SH-SY5Y (cell line): ENCODE measurements at regions not wholly inside any gene's neighbourhood (a gene's known extent, or its start where the extent isn't known, plus 50 kb on each side); places are given as distances from the start of the nearest gene placed in this dataset.

ENCODE experiments used
- GATA2 ChIP-seq: IDR thresholded peaks from 2 replicates; pipeline ENCODE4 v1.6.1; 2011; ENCODE audit warnings: mild to moderate bottlenecking, low read depth, low read length
- GATA3 ChIP-seq: IDR thresholded peaks from 2 replicates; pipeline ENCODE4 v1.6.1; 2011; ENCODE audit warnings: low read depth, mild to moderate bottlenecking, low read length, moderate library complexity

DNA sequence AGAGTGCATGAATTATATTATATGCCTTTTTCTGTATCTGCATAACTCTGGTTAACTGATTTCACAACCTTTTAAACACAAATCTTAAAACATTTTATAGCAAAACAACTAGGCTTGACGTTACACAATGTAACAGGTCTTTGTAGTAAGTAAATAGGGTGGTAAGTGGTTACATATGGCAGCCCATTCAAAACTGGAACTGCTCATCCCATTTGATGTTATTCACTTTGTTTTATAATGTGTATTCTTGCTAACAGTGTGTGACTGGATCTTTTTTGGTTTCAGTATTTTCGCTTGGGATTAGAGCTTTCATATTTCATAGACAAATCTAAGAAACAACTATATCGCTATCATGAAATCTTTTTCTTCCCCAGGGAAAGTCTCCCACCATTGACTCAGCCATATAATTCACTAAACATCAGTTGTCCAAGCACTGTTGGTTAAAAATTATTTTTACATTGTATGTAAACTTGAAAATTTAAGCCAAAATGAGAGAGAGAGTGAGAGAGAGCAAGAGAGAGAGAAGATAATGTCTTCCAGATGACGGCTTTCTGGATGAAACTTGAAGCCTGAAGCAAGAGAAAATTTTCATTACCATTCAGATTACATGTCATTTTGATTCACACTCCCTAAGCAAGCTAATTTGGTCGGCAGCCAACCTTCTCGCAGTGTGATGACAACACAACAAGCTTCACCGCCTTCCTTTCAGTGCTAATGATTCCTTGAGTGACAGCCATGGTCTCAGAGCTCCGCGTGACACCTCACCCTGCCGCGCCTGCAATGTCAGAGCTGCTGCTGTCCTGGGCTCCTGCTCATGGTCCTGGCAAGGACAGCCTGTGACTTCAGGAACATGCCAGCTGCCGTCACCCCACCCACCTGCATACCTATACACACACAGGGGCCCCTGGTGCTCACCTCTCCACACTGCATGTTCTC is 946.9 kb upstream of the SOX11 start:
- no peak for TF ChIP-seq GATA2
- TF ChIP-seq GATA3, result no peak

DNA sequence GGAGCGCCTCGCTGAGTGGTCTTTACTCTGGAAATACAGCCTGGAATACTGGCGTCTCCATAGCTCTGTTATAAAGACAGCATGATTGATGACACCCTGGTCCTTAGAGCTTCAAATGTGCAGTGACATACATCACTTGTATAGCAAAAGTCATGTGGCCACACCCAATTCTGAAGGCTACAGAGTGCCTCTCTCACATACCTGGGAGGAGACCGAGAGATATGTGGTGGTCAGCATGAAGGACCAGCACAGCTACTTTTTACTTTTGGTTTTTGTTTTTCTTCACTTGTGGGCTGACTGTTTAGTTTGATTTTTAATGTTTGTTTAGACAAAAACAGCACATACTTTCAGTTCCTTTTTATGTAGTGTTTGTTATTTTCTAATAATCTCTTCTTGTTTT is 938.5 kb upstream of the SOX11 start:
- TF ChIP-seq GATA3 (no peak), GATA2 (no peak)

DNA sequence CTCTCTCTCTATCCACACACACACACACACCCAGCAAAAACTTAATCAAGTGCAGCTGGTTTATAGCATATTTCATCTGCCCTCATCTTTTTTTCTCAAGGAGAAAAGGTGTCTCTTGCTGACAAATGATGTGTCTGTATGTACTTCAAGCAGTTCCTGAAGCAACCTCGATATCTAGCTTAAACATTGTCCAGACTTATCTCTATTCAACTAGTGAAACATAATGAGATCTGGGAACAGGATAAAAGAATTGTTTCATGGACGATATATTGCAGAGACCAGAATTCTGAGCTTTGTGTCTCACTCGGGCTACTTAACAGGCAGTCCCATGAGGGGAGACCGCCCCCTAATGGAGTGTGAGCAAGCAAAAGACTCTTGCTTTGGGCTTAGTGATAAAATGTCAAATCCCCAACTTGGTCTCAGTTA is 929.2 kb upstream of the SOX11 start:
- TF ChIP-seq GATA2, result peak; percentile 85
- TF ChIP-seq GATA3, result peak; percentile 82

DNA sequence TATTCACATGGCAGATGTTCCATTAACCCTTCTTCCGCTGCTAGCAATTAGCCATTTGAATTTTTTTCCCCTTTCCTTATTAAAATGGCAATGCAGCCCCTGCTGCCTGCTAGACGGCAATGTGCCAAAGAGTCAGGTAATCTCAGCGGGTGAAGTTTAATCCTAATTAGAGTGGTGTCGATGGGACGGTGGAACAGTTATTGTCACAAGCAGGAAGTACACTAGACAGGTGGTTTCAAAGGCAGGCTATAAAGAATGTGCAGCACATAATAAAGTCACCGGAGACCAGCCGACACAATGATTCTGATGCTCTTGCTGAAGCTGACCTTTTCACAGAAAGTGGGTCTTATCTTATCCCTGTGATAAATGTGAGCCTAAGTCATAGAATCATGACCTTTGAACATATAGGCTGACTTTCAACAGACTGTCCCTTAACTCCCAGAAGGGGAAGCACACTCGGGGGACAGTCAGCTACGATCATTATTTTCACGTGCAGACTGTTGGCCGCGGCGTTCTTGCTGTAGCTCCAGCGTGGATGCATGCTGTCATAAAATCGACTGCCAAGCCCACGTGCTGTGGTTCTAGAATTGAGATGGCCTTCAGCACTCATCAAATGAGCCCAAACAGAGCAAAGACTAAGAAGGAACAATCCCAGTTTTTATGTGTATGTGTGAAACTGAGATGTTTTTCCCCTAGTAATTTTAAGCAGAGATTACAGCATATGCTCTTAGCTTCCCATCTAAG is 926.2 kb upstream of the SOX11 start:
- TF ChIP-seq GATA3, result no peak
- no peak for TF ChIP-seq GATA2

DNA sequence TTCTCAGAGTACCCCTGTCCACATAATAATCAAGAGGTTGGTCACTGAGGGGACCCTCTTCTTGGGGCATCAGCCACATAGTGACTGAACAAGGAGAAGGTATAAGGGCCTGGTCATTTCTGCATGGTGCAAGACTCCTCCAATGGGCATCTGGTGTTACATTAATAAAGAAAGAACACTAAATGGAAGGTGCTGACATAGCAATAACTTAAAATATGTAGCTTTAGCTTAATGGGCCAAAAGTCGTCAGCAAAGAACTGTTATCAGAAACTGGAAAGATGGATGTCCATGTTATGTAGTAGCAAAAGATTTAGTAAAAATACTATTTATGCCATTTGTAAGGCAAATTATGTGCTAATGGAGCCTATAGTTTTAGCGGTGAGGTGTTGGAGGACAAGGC is 916.5 kb upstream of the SOX11 start:
- no peak for TF ChIP-seq GATA3
- TF ChIP-seq GATA2, result no peak

DNA sequence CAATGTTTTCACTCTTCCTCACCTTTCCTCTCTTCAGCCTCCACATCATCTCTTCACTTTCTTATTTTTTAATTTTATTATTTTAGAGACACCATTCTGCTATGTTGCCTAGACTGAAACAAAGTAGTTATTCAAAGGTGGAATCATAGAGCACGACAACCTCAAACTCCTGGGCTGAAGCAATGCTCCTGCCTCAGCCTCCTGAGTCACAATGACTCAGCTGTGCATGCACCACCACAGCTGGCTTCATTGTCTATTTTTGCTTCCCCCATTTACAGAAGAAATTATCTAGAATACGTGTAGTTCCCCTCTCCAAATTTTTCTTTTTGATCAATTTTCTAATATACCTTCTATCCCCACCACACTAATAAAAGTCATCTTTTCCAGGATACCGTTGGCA is 911.5 kb upstream of the SOX11 start:
- TF ChIP-seq GATA2, result no peak

DNA sequence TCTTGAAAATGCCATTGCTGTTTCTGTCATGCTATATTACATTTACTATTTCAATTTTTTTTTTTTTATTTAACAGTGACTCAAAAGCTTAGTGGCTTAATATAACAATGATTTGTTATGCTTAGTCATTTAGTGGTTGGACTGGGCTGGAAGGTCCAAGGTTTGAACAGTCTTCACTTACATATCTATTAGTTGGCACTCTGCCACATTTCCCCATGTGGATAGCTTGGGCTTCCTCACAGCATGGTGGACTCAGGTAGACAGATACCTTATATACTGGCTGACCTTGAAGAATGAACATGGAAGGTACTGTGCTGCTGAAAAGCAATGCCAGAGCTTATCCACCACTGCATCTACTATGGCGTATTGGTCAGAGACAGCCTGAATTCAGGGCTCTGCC is 909.5 kb upstream of the SOX11 start:
- TF ChIP-seq GATA2, result no peak
- TF ChIP-seq GATA3, result no peak

DNA sequence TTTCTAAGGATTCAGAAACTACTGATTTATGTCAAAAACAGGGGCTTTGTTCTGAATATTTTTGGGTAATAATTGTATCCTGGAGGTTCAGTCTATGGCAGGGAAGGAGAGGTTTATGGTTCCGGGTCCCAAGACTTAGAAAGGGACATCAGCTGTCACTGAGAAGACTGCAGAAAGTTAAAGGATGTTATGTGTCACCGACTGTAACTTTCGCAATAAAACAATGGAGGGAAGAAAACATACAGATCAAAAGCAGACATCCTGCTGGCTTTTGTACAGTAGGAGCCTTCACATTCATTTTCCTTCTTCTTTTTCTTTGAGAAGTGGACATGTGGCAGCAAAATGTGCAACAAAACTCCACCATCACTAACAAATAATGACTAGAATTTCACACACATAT is 900.7 kb upstream of the SOX11 start:
- TF ChIP-seq GATA3 (no peak), GATA2 (no peak)

DNA sequence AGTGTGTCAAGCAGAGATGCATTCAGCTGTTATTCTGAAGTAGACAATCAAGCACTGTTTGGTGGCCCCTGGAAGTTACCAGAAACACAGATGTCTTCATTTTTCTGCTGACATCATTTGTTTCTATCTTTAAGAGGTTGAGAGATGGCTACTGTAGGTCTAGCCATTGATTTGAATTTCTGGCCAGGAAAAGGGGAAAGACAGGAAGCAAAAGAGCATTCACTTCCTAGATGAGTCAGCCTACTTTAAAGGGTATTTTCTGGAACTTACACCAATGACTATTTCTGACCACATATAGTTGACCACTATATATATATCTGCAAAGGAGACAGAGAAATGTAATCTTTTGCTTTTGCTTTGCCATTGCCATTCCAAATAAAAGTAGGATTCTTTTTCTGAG is 900.1 kb upstream of the SOX11 start:
- TF ChIP-seq GATA2, result no peak
- no peak for TF ChIP-seq GATA3

DNA sequence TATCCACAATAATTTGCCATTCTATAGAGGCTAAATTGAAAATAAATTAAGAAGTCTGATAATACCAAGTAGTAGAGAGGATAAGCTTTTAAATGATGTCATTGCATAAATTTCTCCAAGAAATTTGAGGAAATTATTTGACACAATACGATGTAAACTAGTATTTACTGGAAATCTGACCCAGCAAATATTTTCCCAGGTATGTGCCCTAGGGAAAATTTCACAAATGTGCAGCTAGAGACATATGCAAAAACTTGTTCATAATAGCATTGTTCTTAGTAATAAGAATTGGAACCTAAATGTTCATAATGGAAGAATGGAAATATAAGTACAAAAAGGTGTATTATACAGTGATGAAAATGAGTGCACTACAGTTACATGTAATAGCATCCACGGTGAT is 888.8 kb upstream of the SOX11 start:
- TF ChIP-seq GATA3 (no peak), GATA2 (no peak)

DNA sequence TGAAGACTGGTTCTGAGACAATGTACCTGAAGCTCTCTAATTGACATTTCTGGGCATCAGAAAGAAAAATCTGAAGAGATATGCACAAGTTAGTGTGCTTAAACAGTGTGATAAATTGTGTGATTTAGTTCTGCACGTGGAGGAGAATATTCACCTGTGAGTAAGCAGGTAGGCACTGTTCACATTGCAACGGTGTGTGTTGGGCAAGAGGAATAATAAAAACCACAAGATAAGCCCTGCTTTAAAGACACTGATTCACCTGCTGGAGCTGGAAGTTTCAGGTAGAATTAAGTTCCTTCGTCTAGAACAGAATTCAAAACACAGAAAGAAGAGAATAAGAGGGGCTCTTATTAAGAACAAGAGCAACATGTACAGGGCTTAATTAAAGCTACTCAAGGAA is 864.3 kb upstream of the SOX11 start:
- TF ChIP-seq GATA3, result no peak
- no peak for TF ChIP-seq GATA2

DNA sequence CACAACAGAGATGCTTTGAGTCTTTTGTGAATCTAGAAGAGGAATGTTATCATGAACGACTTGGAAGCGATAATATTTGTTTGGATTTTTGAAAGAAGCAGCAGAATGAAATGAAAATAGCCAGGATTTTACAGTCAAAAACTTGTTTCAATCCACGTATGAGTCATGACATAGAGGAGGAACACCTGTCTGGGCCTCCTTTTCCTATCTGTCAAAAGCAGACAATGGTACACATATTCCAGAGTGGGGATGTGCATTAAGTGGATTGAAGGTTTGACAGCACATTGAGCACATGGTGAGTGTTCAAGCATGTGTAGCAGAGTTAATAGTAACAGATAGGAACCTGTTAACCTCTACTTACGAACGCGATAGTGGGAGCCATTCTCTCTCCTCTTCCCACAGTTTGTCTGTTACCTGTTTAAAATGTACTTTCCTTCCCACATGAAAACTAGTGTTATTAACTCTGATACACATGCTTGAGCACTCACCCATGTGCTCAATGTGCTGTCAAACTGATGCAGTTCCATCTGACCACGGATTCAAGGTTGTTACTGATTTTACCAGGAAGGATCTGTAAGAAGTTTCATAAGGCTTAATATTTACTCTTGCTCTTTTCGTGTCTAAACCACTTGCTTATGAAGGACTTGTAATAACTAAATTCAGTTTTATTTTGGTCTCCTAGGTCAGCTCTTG is 863.4 kb upstream of the SOX11 start:
- TF ChIP-seq GATA2 (no peak), GATA3 (no peak)

DNA sequence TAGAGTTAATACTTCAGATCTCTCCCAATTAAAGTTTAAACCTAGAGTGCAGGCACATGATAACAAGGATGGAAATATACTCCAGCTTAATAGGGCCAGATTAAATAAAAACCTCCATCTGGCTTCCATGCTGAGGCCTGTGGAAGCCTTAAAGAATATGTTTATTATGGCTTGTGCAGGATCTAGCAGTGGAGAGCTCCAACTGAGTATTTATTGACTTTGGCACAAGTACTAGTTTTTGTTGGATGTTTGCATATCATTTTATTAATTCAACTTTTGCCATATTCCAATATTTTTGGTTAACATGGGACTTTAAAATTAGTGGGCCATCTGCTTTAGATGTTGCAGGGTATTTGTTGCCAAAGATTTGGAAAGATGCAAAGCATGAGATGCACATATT is 860.4 kb upstream of the SOX11 start:
- TF ChIP-seq GATA2 (no peak), GATA3 (no peak)

DNA sequence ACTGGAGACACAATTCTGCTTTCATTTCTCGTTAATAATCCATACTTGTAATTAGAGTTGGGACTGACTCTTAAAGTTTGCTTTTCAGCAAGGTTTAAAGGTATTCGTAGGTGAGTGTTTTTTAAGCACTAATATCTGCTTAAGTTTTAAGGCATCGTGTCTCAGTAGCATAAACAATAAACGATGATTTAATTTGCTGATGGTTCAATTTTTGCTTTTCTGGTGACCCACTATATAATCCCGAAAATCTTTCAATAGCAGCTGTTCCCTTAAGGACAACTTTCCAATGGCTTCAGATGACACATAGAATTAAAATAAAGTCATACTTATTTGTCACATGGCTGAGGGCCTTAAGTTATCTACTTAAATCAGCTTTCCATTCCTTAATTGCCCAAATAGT is 859.5 kb upstream of the SOX11 start:
- TF ChIP-seq GATA3, result no peak
- TF ChIP-seq GATA2, result no peak
